ENCODE measurements at regions not wholly inside any gene's neighbourhood (a gene's known extent, or its start where the extent isn't known, plus 50 kb on each side); places are given as distances from the start of the nearest gene placed in this dataset.

- H3K27ac ChIP-seq = no peak overlapping the region
- H3K4me1 ChIP-seq = no peaks in the 10 kb centered on the region
- 78 to 83% methylated on average over 2 of the region's 2 CpGs for WGBS, 2 donors
Measured at GRCh38 chr6:95469511-95469910, 107.8 kb upstream of the MANEA start.

GRCh38 chr6:95478941-95479340 lies 98.4 kb upstream of the MANEA start:
- no peaks in the 10 kb centered on the region for H3K9me3 ChIP-seq
- no peak overlapping the region for H3K27ac ChIP-seq
- no peaks in the 10 kb centered on the region for H3K27me3 ChIP-seq
- intact Hi-C loops (cut with DNase I) = no loop called here
- TF ChIP-seq POLR2A (IDR thresholded peaks at IDR 0.05) (no peak), CTCF (IDR thresholded peaks at IDR 0.05) (no peak)
- H3K4me3 ChIP-seq (replicated peaks in 1 of 3) = no peak overlapping the region
- no peaks in the 10 kb centered on the region for H3K36me3 ChIP-seq
- no peaks in the 10 kb centered on the region for H3K4me1 ChIP-seq
- no peak for DNase-seq

More at GRCh38 chr6:95469511-95469910, 107.8 kb upstream of the MANEA start:
- DNase-seq = no peak
- intact Hi-C loops (cut with DNase I) = no loop called here
- H3K4me3 ChIP-seq (replicated peaks in 1 of 3) = no peak overlapping the region
- no peaks in the 10 kb centered on the region for H3K27me3 ChIP-seq
- no peaks in the 10 kb centered on the region for H3K36me3 ChIP-seq
- TF ChIP-seq CTCF (IDR thresholded peaks at IDR 0.05) (no peak), POLR2A (IDR thresholded peaks at IDR 0.05) (no peak)
- H3K9me3 ChIP-seq = no peaks in the 10 kb centered on the region

GRCh38 chr6:95487817-95488216 lies 89.5 kb upstream of the MANEA start:
- no peaks in the 10 kb centered on the region for H3K9me3 ChIP-seq
- no peaks in the 10 kb centered on the region for H3K4me1 ChIP-seq
- no peaks in the 10 kb centered on the region for H3K27me3 ChIP-seq
- DNase-seq = no peak
- H3K4me3 ChIP-seq (replicated peaks in 1 of 3) = no peak overlapping the region
- H3K36me3 ChIP-seq = no peaks in the 10 kb centered on the region
- TF ChIP-seq CTCF (IDR thresholded peaks at IDR 0.05) (no peak), POLR2A (IDR thresholded peaks at IDR 0.05) (no peak)
- intact Hi-C loops (cut with DNase I) = no loop called here
- no peak overlapping the region for H3K27ac ChIP-seq

- H3K4me1 ChIP-seq = no peaks in the 10 kb centered on the region
- H3K27me3 ChIP-seq = no peaks in the 10 kb centered on the region
- intact Hi-C loops (cut with DNase I) = no loop called here
- H3K9me3 ChIP-seq = no peaks in the 10 kb centered on the region
- TF ChIP-seq CTCF (IDR thresholded peaks at IDR 0.05) (no peak), POLR2A (IDR thresholded peaks at IDR 0.05) (no peak)
- 54 to 65% methylated on average over 3 of the region's 3 CpGs for WGBS, 2 donors
- H3K36me3 ChIP-seq = no peaks in the 10 kb centered on the region
- H3K27ac ChIP-seq = no peak overlapping the region
- DNase-seq = no peak
- no peak overlapping the region for H3K4me3 ChIP-seq (replicated peaks in 1 of 3)
Measured at GRCh38 chr6:95489185-95489863, 88.0 kb upstream of the MANEA start.

GRCh38 chr6:95496769-95497426 lies 80.4 kb upstream of the MANEA start:
- H3K4me1 ChIP-seq = no peaks in the 10 kb centered on the region
- H3K27me3 ChIP-seq = no peaks in the 10 kb centered on the region
- H3K36me3 ChIP-seq = no peaks in the 10 kb centered on the region
- WGBS, 2 donors = 94 to 98% methylated on average over 6 to 27 of the region's 28 CpGs
- no peak overlapping the region for H3K27ac ChIP-seq
- H3K9me3 ChIP-seq = no peaks in the 10 kb centered on the region
- DNase-seq = no peak
- intact Hi-C loops (cut with DNase I) = no loop called here
- no peak for TF ChIP-seq POLR2A (IDR thresholded peaks at IDR 0.05)
- TF ChIP-seq CTCF (IDR thresholded peaks at IDR 0.05) = no peak
- H3K4me3 ChIP-seq (replicated peaks in 1 of 3) = no peak overlapping the region

Data from thyroid gland (tissue), 4 donors.